ENCODE measurements at regions not wholly inside any gene's neighbourhood (a gene's known extent, or its start where the extent isn't known, plus 50 kb on each side); places are given as distances from the start of the nearest gene placed in this dataset.
A peak's percentile ranks its signal among the peaks of the same experiment; 100 is the strongest.
"Not testable (repeated sequence)": the region's sequence is repeated elsewhere in the genome, so short reads cannot be mapped to it uniquely, and the experiment has no call there.

DNA sequence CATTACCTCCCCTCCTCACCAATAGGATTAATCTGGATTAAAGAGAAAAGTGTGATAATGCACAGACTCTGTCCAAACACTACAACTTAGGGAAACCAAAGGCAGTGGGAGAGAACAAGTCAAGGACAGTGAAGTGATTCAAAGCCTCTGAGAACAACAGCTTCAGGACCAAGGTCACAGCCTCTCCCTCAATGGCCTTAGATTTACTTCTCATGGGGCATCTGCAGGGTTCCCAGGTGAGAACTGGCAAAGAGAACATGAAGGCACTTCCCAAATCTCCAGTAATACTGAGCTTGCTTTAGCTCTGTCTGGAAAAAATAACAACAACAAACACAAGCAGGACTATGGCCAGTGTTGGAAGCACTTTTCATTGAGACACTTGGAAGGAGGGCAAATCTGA lies 99.8 kb upstream of the GOLGA6L22 start:
- not testable (repeated sequence) for DNase-seq

DNA sequence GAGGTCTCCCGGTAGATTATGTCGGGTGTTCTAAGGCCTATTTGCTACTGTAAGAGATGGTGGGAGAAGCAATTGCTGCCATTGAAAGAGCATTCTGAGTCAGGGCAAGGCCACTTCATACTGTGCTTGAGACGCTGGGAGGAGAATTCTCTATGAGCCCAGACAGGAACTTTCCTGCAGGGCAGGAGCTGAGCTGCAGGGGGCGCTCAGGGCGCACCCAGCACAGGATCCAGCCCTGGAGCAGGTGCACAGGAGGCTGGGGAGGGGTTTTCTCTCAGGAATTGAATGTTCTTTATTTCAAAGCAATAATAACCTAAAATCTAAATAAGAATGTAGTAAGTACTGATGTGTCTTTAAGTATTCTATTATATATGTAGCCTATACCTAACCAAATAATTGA lies 99.1 kb upstream of the GOLGA6L22 start:
- peak in 1 of 2 donors; percentile 12 for DNase-seq

DNA sequence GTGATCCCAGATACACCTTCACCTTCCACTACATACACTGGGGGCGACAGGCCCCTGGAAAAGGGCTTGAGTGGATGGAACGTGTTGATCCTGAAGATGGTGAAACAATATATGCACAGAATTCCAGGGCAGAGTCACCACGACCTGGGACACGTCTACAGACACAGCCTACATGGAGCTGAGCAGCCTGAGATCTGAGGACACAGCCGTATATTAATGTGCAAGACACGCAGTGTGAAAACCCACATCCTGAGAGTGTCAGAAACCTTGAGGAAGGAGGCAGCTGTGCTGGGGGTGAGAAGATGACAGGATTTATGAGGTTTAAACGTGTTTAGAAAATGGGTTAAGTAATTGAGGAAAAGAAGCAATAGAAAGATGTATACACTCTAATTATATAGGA lies 98.0 kb upstream of the GOLGA6L22 start:
- DNase-seq: not testable (repeated sequence)

DNA sequence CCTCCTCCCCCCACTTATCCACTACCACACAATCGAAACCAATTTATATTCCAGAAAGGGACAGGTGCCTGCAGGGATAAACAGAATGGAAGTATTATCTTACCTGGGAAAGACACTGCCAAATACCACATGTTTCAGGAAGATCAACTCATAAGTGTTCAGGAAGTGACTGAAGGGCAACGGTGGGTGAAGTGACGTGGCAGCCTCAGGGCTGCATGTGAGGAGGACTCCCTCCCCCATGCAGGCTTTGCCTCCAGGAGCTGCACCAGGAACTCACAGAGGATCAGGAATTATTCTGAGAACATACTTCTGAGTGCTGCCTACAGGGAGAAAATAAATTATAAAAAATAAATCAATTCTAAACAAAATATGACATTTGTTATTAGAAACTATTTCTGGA lies 96.2 kb upstream of the GOLGA6L22 start:
- DNase-seq: not testable (repeated sequence)

DNA sequence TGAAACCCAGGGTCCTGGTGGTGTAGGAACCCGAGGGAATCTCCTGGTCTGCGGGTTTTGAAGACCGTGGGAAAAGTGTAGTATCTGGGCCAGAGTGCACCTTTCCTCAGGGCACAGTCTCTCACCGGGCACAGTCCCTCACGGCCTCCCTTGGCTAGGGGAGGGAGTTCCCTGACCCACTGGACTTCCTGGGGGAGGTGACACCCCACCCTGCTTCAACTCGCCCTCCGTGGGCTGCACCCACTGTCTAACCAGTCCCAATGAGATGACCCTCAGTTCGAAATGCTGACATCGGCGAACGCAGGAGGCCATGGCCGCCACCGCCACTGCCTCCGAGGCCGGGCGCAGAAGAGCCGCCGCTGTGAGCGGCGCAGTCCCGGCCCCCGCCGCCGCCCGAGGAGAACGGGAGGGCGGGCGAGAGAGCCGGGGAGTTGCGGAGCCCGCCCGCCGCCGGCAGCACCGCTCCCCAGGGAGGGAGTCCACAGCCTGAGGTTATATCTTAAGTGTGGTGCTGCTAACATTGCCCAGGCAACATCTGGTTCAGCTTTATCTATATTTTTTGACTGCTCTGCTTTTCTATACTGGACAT lies 87.4 kb upstream of the GOLGA6L22 start:
- not testable (repeated sequence) for DNase-seq

DNA sequence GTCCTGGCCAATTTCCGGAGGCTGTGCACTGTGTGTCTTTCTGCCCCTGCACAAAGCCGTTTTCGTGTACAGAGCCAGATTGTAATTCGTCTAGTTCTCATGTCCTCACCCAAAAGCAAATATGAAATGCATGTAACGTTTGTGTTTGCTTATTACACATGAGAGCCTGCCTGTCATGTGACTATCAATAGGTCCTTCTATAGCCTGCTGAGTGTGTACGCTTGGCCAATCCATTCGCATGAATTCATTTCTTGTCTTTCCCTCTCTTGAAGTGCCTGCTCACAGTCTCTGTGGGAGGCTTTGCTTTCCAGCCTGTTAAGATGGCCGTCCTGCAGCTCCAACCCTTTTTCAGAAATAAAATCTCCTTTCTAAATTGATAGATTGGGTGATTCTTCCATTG lies 84.2 kb upstream of the GOLGA6L22 start:
- DNase-seq: not testable (repeated sequence)

DNA sequence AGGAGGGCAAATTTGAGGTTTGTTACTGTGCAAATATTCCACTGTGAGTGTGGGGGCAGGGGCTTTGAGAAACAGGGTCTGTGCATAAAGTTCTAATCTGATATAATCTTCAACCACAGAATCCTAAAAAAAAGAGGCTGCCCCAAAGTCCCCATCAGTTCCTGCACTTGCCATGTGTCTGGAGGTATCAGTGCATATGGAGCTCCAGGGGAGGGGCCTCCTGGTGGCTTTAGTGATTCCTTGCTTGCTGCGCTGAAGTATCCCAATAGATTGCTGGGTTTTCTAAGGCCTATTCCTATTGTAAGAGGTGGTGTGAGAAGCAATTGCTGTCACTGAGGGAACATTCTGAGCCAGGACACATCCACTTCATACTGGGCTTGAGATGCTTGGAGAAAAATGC lies 82.9 kb upstream of the GOLGA6L22 start:
- DNase-seq: not testable (repeated sequence)

DNA sequence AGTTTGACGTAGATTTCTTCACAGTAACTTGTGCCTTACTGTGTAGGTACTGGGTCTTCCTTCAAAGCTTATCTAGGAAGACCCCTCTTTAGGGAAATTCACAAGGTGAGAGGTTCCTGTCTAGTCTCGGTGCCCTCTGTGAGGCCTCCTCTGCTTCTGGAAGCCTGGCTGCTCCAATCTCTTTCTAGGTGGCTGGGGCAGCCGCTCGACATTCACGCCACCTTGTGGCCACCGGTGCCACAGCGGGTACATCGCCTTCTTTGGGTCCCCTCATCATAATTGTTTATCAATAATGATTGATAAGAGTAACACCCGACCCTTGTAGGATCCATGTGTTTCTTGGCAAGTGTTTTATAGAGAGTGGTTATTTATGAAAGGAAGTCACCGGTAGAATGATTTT lies 80.8 kb upstream of the GOLGA6L22 start:
- DNase-seq: not testable (repeated sequence)

DNA sequence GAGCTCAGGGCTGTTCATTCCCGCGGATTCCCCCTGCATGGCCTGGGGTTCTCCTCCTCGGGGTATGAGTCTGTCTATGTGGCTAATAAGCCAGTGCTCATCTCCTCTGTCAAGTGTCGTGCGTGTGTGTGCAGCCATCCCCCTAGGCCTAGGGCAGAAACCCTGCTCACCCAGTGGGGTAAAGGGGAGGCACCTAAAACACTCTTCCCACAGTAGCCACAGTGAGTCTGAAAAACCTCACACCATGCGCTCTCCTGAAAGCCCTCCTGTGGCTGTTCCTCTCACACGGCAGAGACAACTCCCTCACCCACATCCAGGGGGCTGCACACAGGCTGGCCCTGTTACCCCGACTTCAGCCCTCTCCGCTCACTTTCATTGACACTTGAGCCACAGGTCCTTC lies 71.0 kb upstream of the GOLGA6L22 start:
- DNase-seq: not testable (repeated sequence)

DNA sequence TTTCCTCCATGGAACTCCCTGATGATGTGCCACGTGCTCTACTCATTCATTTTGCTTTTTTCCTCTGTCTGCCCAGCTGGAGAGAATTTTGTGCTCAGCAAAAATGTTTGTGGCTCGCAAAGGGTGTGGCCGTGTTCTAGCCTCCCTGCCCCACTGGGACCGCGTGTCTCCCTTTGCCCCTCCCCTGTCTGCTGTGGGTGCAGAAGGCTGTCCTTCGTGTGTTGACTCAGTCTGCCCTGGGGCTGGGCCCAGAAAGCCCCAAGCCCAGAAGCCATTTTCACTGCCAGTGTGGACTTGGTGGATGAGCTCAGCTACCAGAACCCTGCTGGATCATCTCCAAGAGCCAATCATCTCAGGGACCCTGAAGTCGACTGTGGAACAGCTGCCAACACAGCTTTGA lies 70.3 kb upstream of the GOLGA6L22 start:
- DNase-seq: not testable (repeated sequence)

DNA sequence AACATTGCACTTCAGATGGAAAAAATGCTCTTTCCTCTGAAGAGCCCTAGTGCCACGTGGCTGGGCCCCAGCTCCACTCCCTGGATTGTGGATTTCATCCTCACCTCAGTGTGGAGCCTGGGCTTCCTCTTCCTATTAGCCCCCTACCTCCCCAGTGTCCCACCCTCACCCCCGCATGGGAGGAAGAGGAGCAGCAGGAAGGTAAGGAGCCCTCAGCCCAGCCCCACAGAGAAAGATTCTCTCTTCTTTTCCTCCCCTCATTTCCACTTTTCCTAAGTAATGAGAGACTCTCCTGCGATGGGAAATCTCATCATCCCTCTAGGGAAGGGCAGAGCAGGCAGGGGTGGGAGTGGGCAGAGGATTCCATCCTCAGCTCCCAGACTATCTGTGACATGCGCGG lies 57.5 kb upstream of the GOLGA6L22 start:
- not testable (repeated sequence) for DNase-seq

DNA sequence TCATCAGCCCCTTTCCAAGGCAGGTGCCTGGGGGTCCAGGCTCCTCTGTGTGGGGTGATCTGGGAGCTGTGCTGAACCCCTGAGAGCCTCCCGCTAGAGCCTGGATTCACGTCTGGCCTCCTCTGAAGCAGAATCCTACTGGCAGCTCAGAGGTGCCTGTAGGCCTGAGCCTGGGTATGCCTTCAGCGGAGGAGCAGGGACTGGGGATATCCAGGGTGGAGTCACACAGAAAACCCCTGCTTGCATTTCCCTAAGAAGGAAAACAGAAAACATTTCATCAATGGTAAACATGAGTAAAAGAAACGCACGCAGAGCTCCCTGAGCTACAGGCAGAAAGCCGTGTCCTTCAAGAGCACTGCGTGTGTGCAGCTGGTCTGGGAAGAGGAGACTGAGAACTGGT lies 57.0 kb upstream of the GOLGA6L22 start:
- DNase-seq: not testable (repeated sequence)

DNA sequence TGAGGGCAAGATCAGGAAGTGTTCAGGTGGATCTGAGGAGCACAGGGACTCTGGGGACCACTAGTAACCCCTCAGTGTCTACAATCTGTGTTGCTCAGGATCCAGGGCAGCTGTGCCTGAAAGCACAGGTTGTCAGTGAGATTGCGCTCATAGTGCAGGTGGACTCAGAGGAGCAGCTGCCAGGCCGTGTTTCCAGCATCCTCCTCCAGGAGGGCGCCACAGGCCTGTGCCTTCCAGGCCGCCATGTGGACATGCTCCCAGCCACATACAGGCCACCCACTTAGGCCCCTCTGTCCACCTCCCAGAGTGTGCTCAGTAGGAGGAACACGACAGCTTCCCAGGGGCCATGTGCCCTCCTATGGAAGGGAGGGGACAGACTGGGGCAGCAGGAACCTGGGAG lies 52.9 kb upstream of the GOLGA6L22 start:
- not testable (repeated sequence) for DNase-seq

All from CD4-positive, alpha-beta T cell treated with Interleukin-4 for 1 hour (primary cell).